ENCODE measurements at regions not wholly inside any gene's neighbourhood (a gene's known extent, or its start where the extent isn't known, plus 50 kb on each side); places are given as distances from the start of the nearest gene placed in this dataset.
"Not testable (repeated sequence)": the region's sequence is repeated elsewhere in the genome, so short reads cannot be mapped to it uniquely, and the experiment has no call there.

- H3K27me3 ChIP-seq (ENCODE audit: low read depth) = no peaks in the 10 kb centered on the region
- H3K4me1 ChIP-seq = peaks cover 19% of the 10 kb centered on the region
- no peak overlapping the region for H3K4me3 ChIP-seq
- H3K9me3 ChIP-seq = no peaks in the 10 kb centered on the region
- no peaks in the 10 kb centered on the region for H3K36me3 ChIP-seq (replicated peaks)
- DNase-seq (ENCODE audit: low spot score in 2 of 2) = peak; percentile 28 to 34
- in situ Hi-C loops (cut with MboI; ENCODE audit: low sequenced_read_pairs) = no loop called here
Observed at GRCh38 chr12:31220633-31221550, 105.1 kb downstream of the SINHCAF start.

GRCh38 chr12:31221551-31221945 is 104.4 kb downstream of the SINHCAF start:
- Histone ChIP-seq H3K4me1 (peaks cover 13% of the 10 kb centered on the region), H3K9me3 (no peaks in the 10 kb centered on the region), H3K27me3 (ENCODE audit: low read depth) (no peaks in the 10 kb centered on the region), H3K36me3 (replicated peaks) (no peaks in the 10 kb centered on the region), H3K4me3 (no peak overlapping the region)
- no peak for DNase-seq (ENCODE audit: low spot score in 2 of 2)
- in situ Hi-C loops (cut with MboI; ENCODE audit: low sequenced_read_pairs) = no loop called here

DNA sequence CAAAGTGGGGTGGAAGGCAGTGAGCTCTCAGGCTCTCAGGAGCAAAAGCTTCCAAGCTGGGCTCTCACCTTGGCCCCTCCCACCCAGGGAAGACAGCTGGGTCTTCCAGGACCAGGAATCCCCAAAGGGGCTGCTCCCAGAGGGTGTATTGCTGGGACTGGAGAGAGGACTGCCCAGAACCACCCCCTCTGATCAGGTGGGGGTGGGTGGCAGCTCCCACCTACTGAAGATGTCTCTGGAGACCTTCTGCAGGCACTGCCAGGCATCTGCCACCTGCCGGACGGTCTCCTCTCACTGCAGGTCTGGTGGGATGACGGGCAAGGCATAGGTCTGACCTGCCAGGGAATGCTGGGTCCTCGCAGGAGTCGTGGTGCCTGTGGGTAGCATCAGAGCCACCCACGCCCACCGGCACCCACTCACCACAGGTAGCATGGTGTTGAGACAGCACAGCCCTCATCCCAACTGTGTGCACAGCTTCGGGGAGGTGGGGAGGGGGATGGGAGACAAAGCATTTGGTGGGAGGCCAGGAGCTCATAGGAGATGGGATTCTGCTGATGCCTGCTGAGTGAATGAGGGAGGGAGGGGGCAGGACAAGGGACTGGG is 103.2 kb downstream of the SINHCAF start:
- DNase-seq (ENCODE audit: low spot score in 2 of 2) = no peak
- Histone ChIP-seq H3K4me3 (no peak overlapping the region), H3K27me3 (ENCODE audit: low read depth) (no peaks in the 10 kb centered on the region), H3K4me1 (peaks cover 7% of the 10 kb centered on the region), H3K36me3 (replicated peaks) (no peaks in the 10 kb centered on the region), H3K9me3 (no peaks in the 10 kb centered on the region)
- in situ Hi-C loops (cut with MboI; ENCODE audit: low sequenced_read_pairs) = no loop called here

GRCh38 chr12:31223640-31224039 is 102.3 kb downstream of the SINHCAF start:
- in situ Hi-C loops (cut with MboI; ENCODE audit: low sequenced_read_pairs); H3K27me3 ChIP-seq (ENCODE audit: low read depth): not testable (repeated sequence)

GRCh38 chr12:31224768-31225448 is 101.0 kb downstream of the SINHCAF start:
- peaks cover 7% of the 10 kb centered on the region for H3K4me1 ChIP-seq
- no peaks in the 10 kb centered on the region for H3K27me3 ChIP-seq (ENCODE audit: low read depth)
- no peaks in the 10 kb centered on the region for H3K36me3 ChIP-seq (replicated peaks)
- in situ Hi-C loops (cut with MboI; ENCODE audit: low sequenced_read_pairs) = no loop called here
- no peaks in the 10 kb centered on the region for H3K9me3 ChIP-seq
- no peak overlapping the region for H3K4me3 ChIP-seq
- DNase-seq (ENCODE audit: low spot score in 2 of 2) = no peak

More at GRCh38 chr12:31223640-31224039, 102.3 kb downstream of the SINHCAF start:
- H3K4me3 ChIP-seq; H3K36me3 ChIP-seq (replicated peaks); H3K4me1 ChIP-seq; H3K9me3 ChIP-seq; DNase-seq (ENCODE audit: low spot score in 2 of 2): not testable (repeated sequence)

DNA sequence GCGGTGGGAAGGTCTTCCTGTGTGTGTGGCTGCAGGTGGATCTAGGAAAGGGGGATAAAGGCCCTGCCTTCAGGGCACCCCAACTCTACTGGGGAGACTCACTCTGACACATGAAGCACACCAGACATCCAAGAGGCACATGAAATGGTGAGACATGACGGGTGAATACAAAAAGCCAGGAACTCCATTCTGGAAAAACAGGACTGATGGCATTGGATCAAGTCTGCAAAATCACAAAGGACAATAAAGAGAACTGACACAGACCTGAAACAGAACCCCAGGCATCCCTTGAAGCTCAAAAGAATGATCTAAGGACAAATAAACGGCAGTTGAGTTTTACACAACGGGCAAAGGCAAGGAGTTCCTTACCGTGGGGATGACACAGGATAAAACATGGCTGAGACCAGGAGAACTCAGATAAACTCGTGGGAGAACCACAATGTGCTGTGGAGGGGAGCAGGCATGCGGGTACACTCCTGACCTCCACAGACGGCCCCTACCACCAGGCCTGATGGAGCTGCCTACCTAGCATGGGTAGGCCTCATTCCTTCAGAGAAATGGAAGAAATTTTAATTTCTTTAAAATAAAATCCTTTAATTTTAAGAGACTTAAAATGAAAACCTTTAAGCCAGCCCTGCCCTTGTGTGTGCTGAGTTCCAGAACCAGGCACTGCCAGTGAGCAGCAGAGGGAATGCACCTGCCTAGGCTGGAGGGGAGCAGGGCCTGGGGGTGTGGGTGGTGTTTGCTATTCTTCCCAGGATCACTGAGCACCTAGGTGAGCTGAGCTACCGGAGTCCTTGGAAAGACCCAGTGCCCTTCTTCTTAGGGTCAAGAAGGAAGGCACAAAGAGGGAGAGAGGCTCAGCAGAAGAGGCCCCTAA is 100.1 kb downstream of the SINHCAF start:
- Histone ChIP-seq H3K36me3 (replicated peaks) (no peaks in the 10 kb centered on the region), H3K9me3 (no peaks in the 10 kb centered on the region), H3K4me3 (no peak overlapping the region), H3K27me3 (ENCODE audit: low read depth) (no peaks in the 10 kb centered on the region), H3K4me1 (peaks cover 5% of the 10 kb centered on the region)
- DNase-seq (ENCODE audit: low spot score in 2 of 2) = no peak
- in situ Hi-C loops (cut with MboI; ENCODE audit: low sequenced_read_pairs) = no loop called here

GRCh38 chr12:31226639-31227038 is 99.3 kb downstream of the SINHCAF start:
- Histone ChIP-seq H3K4me3 (no peak overlapping the region), H3K36me3 (replicated peaks) (no peaks in the 10 kb centered on the region), H3K9me3 (no peaks in the 10 kb centered on the region), H3K4me1 (no peaks in the 10 kb centered on the region), H3K27me3 (ENCODE audit: low read depth) (no peaks in the 10 kb centered on the region)
- DNase-seq (ENCODE audit: low spot score in 2 of 2) = no peak
- in situ Hi-C loops (cut with MboI; ENCODE audit: low sequenced_read_pairs) = no loop called here

DNA sequence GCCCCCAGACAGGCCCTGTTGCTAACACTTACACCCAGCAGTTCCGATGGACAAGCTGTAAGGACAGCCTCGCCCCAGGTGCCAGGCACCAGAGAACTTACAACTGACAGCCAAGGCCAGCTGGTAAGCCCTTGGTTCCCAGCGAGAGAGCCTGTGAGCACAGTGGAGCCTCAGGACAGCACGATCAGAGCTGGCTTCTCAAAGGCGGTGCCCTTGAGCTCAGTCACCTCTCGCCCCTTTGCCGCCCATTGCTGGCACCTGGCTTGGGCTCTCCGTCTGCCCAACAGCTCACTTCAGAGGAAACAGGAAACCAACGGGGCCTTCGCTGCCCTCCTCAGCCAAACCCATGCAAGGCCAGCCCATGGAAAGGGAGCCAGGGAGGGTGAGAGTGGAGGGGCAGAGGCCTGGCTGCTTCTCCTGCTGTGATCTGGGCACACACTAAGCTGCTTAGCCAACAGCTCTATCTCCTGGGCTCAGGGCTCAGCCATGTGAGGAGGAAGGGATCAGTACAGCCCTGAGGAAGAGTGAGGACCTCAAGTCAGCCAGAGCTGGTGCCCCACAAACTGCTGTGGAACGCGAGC is 98.5 kb downstream of the SINHCAF start:
- H3K4me3 ChIP-seq = no peak overlapping the region
- DNase-seq (ENCODE audit: low spot score in 2 of 2) = no peak
- H3K9me3 ChIP-seq = no peaks in the 10 kb centered on the region
- no peaks in the 10 kb centered on the region for H3K36me3 ChIP-seq (replicated peaks)
- in situ Hi-C loops (cut with MboI; ENCODE audit: low sequenced_read_pairs) = no loop called here
- no peaks in the 10 kb centered on the region for H3K4me1 ChIP-seq
- H3K27me3 ChIP-seq (ENCODE audit: low read depth) = no peaks in the 10 kb centered on the region; the same call in 1 of the 2 replicates

GRCh38 chr12:31228811-31229792 is 96.8 kb downstream of the SINHCAF start:
- Histone ChIP-seq H3K9me3 (no peaks in the 10 kb centered on the region), H3K4me3 (no peak overlapping the region), H3K36me3 (replicated peaks) (no peaks in the 10 kb centered on the region), H3K27me3 (ENCODE audit: low read depth) (no peaks in the 10 kb centered on the region; the same call in 1 of the 2 replicates), H3K4me1 (no peaks in the 10 kb centered on the region)
- in situ Hi-C loops (cut with MboI; ENCODE audit: low sequenced_read_pairs) = no loop called here
- no peak for DNase-seq (ENCODE audit: low spot score in 2 of 2)

DNA sequence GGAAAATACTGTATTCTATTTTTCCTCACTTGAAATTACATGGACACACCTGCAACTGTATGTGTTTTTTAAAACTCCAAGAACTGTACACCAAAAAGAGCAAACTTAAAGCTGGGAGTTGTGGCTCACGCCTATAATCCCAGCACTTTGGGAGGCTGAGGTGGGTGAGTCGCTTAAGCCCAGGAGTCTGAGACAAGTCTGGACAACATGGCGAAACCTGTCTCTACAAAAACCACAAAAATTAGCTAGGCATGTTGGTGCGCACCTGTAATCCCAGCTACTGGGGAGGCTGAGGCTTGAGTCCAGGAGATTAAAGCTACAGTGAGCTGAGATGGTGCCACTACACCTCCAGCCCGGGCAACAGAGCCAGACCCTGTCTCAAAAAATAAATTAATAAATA is 95.9 kb downstream of the SINHCAF start:
- H3K27me3 ChIP-seq (ENCODE audit: low read depth) = no peaks in the 10 kb centered on the region; the same call in 1 of the 2 replicates
- no peaks in the 10 kb centered on the region for H3K9me3 ChIP-seq
- no peak for DNase-seq (ENCODE audit: low spot score in 2 of 2)
- in situ Hi-C loops (cut with MboI; ENCODE audit: low sequenced_read_pairs) = loop anchor here (10.0 kb wide), 1 partner anchor 365 kb away; no protein-coding TSS in a partner anchor
- H3K4me1 ChIP-seq = peaks cover 2% of the 10 kb centered on the region; the same call in 1 of the 2 replicates
- H3K36me3 ChIP-seq (replicated peaks) = no peaks in the 10 kb centered on the region
- no peak overlapping the region for H3K4me3 ChIP-seq
